ENCODE measurements at regions not wholly inside any gene's neighbourhood (a gene's known extent, or its start where the extent isn't known, plus 50 kb on each side); places are given as distances from the start of the nearest gene placed in this dataset.

DNA sequence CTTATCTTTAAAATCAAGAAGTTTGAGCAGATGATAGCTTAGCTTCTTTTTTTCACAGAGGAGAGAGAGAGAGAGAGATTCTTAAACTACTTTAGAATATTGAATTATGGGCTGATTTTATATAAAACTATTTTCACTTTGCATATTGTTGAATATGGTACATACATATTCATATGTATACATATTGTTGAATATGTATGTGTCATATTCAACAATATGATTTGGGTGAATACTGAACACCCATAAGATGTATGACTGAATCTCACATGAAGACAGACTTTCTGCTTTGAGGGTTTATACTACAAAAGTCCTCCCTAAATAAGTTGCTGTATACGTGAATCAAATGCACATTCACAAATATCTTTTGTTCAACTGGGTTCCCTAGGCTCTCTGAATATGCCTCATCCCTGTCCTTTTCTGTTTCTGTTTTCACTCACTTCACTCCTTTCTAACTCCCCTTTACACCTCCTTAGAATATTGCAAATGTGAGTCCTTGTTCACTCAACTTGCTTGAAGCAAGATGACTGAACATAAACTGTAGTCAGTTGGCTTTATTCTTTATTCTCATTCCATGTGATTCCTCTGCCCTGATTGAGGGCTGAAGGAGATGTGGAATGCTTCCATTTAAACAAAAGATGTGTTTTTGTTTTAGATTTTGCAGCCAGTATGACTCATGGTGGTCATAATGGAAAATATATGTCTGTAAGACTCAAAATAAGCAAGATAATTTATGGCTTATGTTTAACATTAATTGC lies 225.4 kb upstream of the DAB2 start:
- no peak overlapping the region for H3K9ac ChIP-seq (ENCODE audit: low read depth, low read length, poor library complexity, severe bottlenecking)
- no peaks in the 10 kb centered on the region for H3K36me3 ChIP-seq (ENCODE audit: insufficient read depth, low read length)
- no peak overlapping the region for H3K4me3 ChIP-seq (ENCODE audit: low read length, poor library complexity, severe bottlenecking)
- H3F3A ChIP-seq (ENCODE audit: low read depth), result no peaks in the 10 kb centered on the region
- no peak overlapping the region for H2AFZ ChIP-seq (ENCODE audit: low read length)
- no peaks in the 10 kb centered on the region for H3K27me3 ChIP-seq (ENCODE audit: insufficient read depth, low read length, poor library complexity, severe bottlenecking)
- H3K79me2 ChIP-seq (ENCODE audit: insufficient read depth, low read length), result no peaks in the 10 kb centered on the region
- TF ChIP-seq, protein P1, sequence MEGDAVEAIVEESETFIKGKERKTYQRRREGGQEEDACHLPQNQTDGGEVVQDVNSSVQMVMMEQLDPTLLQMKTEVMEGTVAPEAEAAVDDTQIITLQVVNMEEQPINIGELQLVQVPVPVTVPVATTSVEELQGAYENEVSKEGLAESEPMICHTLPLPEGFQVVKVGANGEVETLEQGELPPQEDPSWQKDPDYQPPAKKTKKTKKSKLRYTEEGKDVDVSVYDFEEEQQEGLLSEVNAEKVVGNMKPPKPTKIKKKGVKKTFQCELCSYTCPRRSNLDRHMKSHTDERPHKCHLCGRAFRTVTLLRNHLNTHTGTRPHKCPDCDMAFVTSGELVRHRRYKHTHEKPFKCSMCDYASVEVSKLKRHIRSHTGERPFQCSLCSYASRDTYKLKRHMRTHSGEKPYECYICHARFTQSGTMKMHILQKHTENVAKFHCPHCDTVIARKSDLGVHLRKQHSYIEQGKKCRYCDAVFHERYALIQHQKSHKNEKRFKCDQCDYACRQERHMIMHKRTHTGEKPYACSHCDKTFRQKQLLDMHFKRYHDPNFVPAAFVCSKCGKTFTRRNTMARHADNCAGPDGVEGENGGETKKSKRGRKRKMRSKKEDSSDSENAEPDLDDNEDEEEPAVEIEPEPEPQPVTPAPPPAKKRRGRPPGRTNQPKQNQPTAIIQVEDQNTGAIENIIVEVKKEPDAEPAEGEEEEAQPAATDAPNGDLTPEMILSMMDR (conservative IDR thresholded peaks at IDR 0.05; ENCODE audit: low read length), result no peak
- H3K9me3 ChIP-seq (ENCODE audit: insufficient read depth, low read depth, low read length), result no peaks in the 10 kb centered on the region
- H3K4me2 ChIP-seq (ENCODE audit: low read depth, low read length, poor library complexity, severe bottlenecking), result no peak overlapping the region
- H3K9me2 ChIP-seq (replicated peaks; ENCODE audit: low read depth, low read length), result no peaks in the 10 kb centered on the region
- H3K4me1 ChIP-seq (ENCODE audit: insufficient read depth, low read length, poor library complexity, severe bottlenecking), result no peaks in the 10 kb centered on the region
- H4K20me1 ChIP-seq (ENCODE audit: insufficient read depth, low read length, poor library complexity, severe bottlenecking), result no peaks in the 10 kb centered on the region

DNA sequence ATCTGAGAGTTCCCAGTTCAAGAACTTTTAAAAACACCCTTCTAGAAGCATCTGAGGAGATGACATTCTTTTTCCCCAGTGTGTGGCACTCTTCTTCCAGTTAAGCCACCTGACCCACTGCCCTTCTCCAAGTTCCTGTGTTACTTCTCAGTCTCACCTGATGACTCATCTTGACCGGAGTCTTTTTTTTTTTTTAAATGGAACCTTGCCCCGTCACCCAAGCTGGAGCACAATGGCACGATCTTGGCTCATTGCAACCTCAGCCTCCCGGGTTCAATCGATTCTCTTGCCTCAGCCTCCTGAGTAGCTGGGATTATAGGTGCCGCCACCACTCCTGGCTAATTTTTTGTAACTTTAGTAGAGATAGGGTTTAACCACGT lies 224.1 kb upstream of the DAB2 start:
- H3K27me3 ChIP-seq (ENCODE audit: insufficient read depth, low read length, poor library complexity, severe bottlenecking), result no peaks in the 10 kb centered on the region
- H3F3A ChIP-seq (ENCODE audit: low read depth), result no peaks in the 10 kb centered on the region
- no peak overlapping the region for H3K9ac ChIP-seq (ENCODE audit: low read depth, low read length, poor library complexity, severe bottlenecking)
- no peaks in the 10 kb centered on the region for H3K36me3 ChIP-seq (ENCODE audit: insufficient read depth, low read length)
- H3K9me3 ChIP-seq (ENCODE audit: insufficient read depth, low read depth, low read length), result no peaks in the 10 kb centered on the region
- no peak overlapping the region for H3K4me2 ChIP-seq (ENCODE audit: low read depth, low read length, poor library complexity, severe bottlenecking)
- TF ChIP-seq, protein P1 (conservative IDR thresholded peaks at IDR 0.05; ENCODE audit: low read length), result no peak; the same call in 1 of the 2 replicates
- TF ChIP-seq EZH2phosphoT487 (IDR thresholded peaks at IDR 0.05; ENCODE audit: borderline replicate concordance), result no peak
- H3K4me1 ChIP-seq (ENCODE audit: insufficient read depth, low read length, poor library complexity, severe bottlenecking), result no peaks in the 10 kb centered on the region
- no peak overlapping the region for H2AFZ ChIP-seq (ENCODE audit: low read length)
- H3K9me2 ChIP-seq (replicated peaks; ENCODE audit: low read depth, low read length), result no peaks in the 10 kb centered on the region
- no peak overlapping the region for H3K4me3 ChIP-seq (ENCODE audit: low read length, poor library complexity, severe bottlenecking)
- H4K20me1 ChIP-seq (ENCODE audit: insufficient read depth, low read length, poor library complexity, severe bottlenecking), result no peaks in the 10 kb centered on the region
- no peaks in the 10 kb centered on the region for H3K79me2 ChIP-seq (ENCODE audit: insufficient read depth, low read length)

DNA sequence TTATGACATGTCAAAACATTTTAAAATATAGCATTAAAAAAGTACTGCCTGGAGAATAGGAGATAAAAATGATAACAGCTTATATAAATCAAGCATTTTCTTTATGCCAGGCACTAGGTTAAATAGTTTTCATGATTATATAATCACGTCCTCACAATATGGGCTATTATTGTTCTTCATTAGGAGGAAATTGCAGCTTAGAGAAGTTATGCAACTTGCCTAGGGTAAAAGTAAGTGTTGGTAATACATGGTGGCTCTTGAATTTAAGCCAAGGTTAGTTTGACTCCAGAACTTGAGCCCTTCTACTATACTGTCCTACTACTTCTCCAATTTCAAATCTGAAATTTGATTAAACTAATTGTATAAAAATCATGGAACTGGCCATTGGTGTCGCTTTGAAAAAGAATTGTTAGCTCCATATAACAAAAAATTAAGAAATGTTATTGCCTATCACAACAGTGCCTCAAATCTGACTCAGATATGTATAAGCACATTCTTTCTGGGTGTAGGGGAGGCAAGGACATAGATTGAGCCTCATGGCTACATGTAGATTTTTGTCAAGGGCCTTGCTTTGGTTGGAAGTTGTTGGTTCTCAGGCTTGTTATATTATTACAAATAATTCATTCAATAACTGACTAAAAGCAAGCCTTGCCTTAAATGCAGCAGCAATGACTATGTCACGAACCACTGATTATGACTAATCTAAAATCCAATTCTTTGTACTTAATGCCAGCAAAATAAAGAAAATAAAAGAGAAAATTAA lies 223.5 kb upstream of the DAB2 start:
- Histone ChIP-seq H3K4me3 (ENCODE audit: low read length, poor library complexity, severe bottlenecking) (no peak overlapping the region), H3K79me2 (ENCODE audit: insufficient read depth, low read length) (no peaks in the 10 kb centered on the region), H3K4me1 (ENCODE audit: insufficient read depth, low read length, poor library complexity, severe bottlenecking) (no peaks in the 10 kb centered on the region), H3K36me3 (ENCODE audit: insufficient read depth, low read length) (no peaks in the 10 kb centered on the region), H3K9me2 (replicated peaks; ENCODE audit: low read depth, low read length) (no peaks in the 10 kb centered on the region), H3K4me2 (ENCODE audit: low read depth, low read length, poor library complexity, severe bottlenecking) (no peak overlapping the region), H4K20me1 (ENCODE audit: insufficient read depth, low read length, poor library complexity, severe bottlenecking) (no peaks in the 10 kb centered on the region), H3K27me3 (ENCODE audit: insufficient read depth, low read length, poor library complexity, severe bottlenecking) (no peaks in the 10 kb centered on the region), H3K9ac (ENCODE audit: low read depth, low read length, poor library complexity, severe bottlenecking) (no peak overlapping the region), H3F3A (ENCODE audit: low read depth) (no peaks in the 10 kb centered on the region), H3K9me3 (ENCODE audit: insufficient read depth, low read depth, low read length) (no peaks in the 10 kb centered on the region), H2AFZ (ENCODE audit: low read length) (no peak overlapping the region)
- no peak for TF ChIP-seq EZH2phosphoT487 (IDR thresholded peaks at IDR 0.05; ENCODE audit: borderline replicate concordance)
- TF ChIP-seq, protein P1 (conservative IDR thresholded peaks at IDR 0.05; ENCODE audit: low read length), result no peak

All from Loucy (cell line).